HG02623 (cell line): ENCODE measurements at regions not wholly inside any gene's neighbourhood (a gene's known extent, or its start where the extent isn't known, plus 50 kb on each side); places are given as distances from the start of the nearest gene placed in this dataset.

ENCODE experiments used
- ATAC-seq: cut with Tn5 transposase; IDR thresholded peaks from one replicate; pipeline ENCODE4 v1.9.1; 2021; ENCODE audit warnings: moderate library complexity; ENCODE audit not compliant: unreplicated experiment

GRCh38 chr7:46168231-46168630 is 247.2 kb upstream of the IGFBP3 start:
- ATAC-seq, result no peak

DNA sequence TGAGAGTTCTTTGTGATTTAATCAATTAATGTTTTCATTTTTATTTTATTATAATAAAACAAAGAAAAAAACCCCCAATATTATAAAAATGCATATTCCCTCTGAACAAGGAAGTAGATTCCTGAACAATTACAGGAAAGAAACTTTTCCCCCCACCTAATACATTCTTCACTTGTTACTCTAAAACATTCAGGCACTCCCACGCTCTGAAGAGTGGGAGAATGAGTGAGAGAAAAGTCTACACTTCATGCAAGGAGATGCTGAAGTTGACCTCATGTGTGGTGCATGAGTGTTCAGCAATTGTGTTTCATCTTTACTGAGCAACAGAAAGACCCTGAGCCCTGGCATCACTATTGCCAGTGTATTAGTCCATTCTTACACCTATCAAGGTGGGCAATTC is 244.2 kb upstream of the IGFBP3 start:
- ATAC-seq, result no peak

GRCh38 chr7:46164629-46165028 is 243.6 kb upstream of the IGFBP3 start:
- ATAC-seq, result no peak

DNA sequence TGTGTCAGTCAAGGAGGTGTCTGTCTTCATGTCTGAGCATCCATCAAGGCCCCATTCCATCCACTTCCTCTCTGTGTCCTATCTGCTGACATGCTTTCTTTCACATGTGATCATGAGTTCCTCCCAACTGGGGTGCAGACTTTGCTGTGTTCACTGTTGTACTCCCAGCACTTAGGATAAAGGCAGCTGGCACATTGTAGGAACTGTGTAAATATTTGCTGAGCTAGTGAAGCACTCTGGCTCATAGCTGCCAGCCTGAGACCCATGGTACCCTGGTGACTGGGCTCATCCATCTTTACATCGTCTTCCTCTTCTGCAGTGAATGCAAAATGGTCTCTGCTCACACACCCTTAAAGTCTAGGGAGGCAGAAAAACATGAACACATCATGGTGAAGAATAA is 242.2 kb upstream of the IGFBP3 start:
- no peak for ATAC-seq

- no peak for ATAC-seq
Observed at GRCh38 chr7:46162609-46163008, 241.5 kb upstream of the IGFBP3 start.

- no peak for ATAC-seq
Observed at GRCh38 chr7:46160861-46161260, 239.8 kb upstream of the IGFBP3 start.

- no peak for ATAC-seq
Observed at GRCh38 chr7:46157931-46158330, 236.9 kb upstream of the IGFBP3 start.

- no peak for ATAC-seq
Observed at GRCh38 chr7:46157404-46157803, 236.3 kb upstream of the IGFBP3 start.

GRCh38 chr7:46156853-46157252 is 235.8 kb upstream of the IGFBP3 start:
- ATAC-seq, result no peak

DNA sequence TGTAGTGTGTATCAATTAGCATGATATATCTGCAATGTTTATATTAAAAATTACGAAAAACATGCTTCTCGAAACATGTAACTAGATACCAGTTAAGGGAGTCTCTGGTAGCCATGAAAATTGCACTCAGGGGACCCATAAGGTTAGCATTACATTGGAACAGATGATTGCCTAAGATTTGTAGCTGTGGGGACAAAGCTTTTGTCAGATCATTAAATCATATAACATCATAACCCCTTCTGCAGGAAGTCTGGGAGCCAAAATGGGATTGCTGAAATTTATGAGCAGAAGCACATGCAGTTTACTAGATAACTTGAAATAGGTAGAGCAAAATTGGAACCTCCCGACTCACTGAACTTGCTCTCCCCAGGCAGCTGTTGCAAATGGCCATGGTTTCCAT is 235.0 kb upstream of the IGFBP3 start:
- no peak for ATAC-seq

GRCh38 chr7:46155367-46155766 is 234.3 kb upstream of the IGFBP3 start:
- ATAC-seq, result no peak

GRCh38 chr7:46153951-46154787 is 233.1 kb upstream of the IGFBP3 start:
- no peak for ATAC-seq

DNA sequence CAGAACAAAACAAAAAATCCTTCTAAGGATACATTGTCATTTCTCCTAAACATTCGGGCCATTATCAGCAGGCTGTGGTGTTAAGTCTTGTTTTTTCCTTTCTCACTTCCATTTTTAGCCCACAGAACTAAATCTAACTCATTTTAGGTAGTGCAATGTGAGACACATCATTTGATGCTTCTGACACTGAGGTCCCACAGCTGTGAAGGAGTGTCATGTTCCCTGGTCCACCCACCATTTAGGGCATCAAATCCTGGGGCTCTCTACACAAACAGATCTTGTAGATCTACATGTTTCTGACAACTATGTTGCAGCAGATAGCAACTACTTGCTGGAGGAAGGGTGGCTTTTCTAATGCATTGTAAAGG is 232.5 kb upstream of the IGFBP3 start:
- ATAC-seq, result no peak

DNA sequence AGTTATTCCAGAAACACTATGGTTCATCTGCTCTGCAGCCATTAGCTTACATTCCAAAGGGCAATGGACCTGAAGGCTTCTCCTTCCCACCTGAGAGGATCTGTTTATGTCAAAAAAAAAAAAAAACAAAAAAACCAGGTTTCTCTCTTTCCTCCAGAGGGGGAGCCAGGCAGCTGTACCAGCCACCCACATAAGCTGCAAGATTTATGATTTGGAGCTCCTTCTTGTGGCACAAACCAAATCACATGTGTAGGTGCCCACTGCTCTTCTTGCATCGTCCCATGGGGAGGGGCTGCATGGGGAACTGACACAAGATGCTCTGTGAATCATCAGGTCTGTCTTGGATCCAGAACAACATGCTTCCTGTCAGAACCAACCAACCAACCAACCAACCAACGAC is 231.6 kb upstream of the IGFBP3 start:
- ATAC-seq, result no peak

DNA sequence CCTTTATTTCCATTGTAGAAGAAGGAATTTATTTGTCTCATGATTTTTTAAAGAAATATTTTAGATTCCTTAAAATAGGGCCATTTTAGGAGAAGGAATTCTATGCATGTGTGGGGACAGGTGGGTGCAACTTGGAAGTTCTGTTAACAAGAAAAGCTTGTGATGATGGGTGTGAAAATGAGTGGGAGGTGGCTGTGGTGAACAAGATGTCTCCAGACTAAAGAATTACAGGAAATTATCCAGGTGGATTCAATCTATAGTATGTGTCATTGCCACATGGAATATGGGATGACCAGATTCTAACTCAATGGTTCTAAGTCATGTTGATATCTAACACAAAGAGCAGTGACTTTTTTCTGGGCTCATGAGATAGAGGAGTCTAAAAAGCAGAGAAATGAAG is 229.6 kb upstream of the IGFBP3 start:
- no peak for ATAC-seq

GRCh38 chr7:46150202-46150601 is 229.1 kb upstream of the IGFBP3 start:
- no peak for ATAC-seq

- ATAC-seq, result no peak
Observed at GRCh38 chr7:46147871-46148270, 226.8 kb upstream of the IGFBP3 start.

- ATAC-seq, result no peak
Observed at GRCh38 chr7:46146454-46147255, 225.6 kb upstream of the IGFBP3 start.

DNA sequence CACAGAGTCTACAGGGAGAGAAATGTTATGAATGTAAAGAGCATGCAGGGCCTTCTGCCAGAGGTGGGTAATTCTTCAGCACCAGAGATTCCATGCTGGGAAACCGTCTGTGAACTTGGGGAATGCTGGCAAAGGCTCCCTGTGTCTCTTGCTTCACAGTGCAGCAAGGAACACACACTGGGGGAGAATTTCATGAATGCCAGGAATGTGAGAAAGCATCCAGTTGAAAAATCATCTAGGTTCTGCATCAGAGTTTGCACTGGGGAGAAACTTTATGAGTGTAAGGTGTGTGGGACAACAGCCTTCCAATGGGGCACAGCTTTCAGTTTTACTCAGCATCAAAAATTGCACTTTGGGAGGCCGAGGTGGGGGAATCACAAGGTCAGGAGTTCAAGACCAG is 224.3 kb upstream of the IGFBP3 start:
- no peak for ATAC-seq

- no peak for ATAC-seq
Observed at GRCh38 chr7:46143949-46144917, 223.2 kb upstream of the IGFBP3 start.

DNA sequence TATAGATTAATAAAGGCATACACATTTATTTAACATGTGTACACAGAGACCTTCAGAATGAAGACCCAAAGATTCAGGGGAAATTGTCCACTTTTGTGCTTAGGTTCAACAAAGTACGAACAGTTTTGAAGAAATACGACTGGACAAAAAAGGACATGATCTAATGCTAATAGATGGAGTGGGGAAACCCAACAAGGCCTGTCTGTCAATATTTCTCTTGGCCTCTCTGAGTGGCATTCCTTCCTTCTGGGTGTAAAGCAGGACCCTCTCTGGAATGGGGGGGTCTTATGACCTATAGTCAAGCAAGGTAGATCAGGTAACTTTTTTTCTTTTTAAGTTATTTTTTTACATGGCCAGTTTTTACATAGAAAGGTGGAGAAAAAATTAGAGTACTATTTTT is 222.3 kb upstream of the IGFBP3 start:
- ATAC-seq, result no peak
